GM21825 (cell line): ENCODE measurements at regions not wholly inside any gene's neighbourhood (a gene's known extent, or its start where the extent isn't known, plus 50 kb on each side); places are given as distances from the start of the nearest gene placed in this dataset.
"Not testable (repeated sequence)": the region's sequence is repeated elsewhere in the genome, so short reads cannot be mapped to it uniquely, and the experiment has no call there.

Experiments
- ATAC-seq: cut with Tn5 transposase; IDR thresholded peaks from one replicate; pipeline ENCODE4 v1.9.1; 2021; ENCODE audit warnings: mild to moderate bottlenecking, moderate library complexity; ENCODE audit not compliant: unreplicated experiment

GRCh38 chr16:22624800-22625533, 114.3 kb downstream of the NPIPB5 start:
- no peak for ATAC-seq

- ATAC-seq: no peak
These were observed 115.3 kb downstream of the NPIPB5 start for GRCh38 chr16:22625967-22626366.

- ATAC-seq: no peak
These were observed 116.4 kb downstream of the NPIPB5 start for GRCh38 chr16:22627043-22627442.

GRCh38 chr16:22628994-22629393, 118.3 kb downstream of the NPIPB5 start:
- no peak for ATAC-seq

GRCh38 chr16:22630242-22630641, 119.6 kb downstream of the NPIPB5 start:
- ATAC-seq: no peak

GRCh38 chr16:22631264-22631663, 120.6 kb downstream of the NPIPB5 start:
- ATAC-seq: no peak

GRCh38 chr16:22632606-22633005, 121.9 kb downstream of the NPIPB5 start:
- ATAC-seq: no peak

- no peak for ATAC-seq
These were observed 122.6 kb downstream of the NPIPB5 start for GRCh38 chr16:22633280-22633679.

- no peak for ATAC-seq
These were observed 123.1 kb downstream of the NPIPB5 start for GRCh38 chr16:22633799-22634198.

GRCh38 chr16:22634954-22635353, 124.3 kb downstream of the NPIPB5 start:
- ATAC-seq: no peak

- no peak for ATAC-seq
These were observed 124.7 kb downstream of the NPIPB5 start for GRCh38 chr16:22635357-22635761.

- ATAC-seq: no peak
These were observed 125.1 kb downstream of the NPIPB5 start for GRCh38 chr16:22635801-22636200.

- no peak for ATAC-seq
These were observed 127.9 kb downstream of the NPIPB5 start for GRCh38 chr16:22638393-22639206.

GRCh38 chr16:22641131-22641628, 130.5 kb downstream of the NPIPB5 start:
- ATAC-seq: no peak

- ATAC-seq: no peak
These were observed 131.9 kb downstream of the NPIPB5 start for GRCh38 chr16:22642416-22643088.

- not testable (repeated sequence) for ATAC-seq
These were observed 132.5 kb downstream of the NPIPB5 start for GRCh38 chr16:22643203-22643602.

GRCh38 chr16:22643886-22644285, 133.2 kb downstream of the NPIPB5 start:
- no peak for ATAC-seq

- ATAC-seq: no peak
These were observed 135.2 kb downstream of the NPIPB5 start for GRCh38 chr16:22645868-22646267.

GRCh38 chr16:22646948-22647556, 136.4 kb downstream of the NPIPB5 start:
- no peak for ATAC-seq

- no peak for ATAC-seq
These were observed 137.4 kb downstream of the NPIPB5 start for GRCh38 chr16:22648141-22648540.

GRCh38 chr16:22648941-22649340, 138.2 kb downstream of the NPIPB5 start:
- no peak for ATAC-seq
